ENCODE measurements at regions not wholly inside any gene's neighbourhood (a gene's known extent, or its start where the extent isn't known, plus 50 kb on each side); places are given as distances from the start of the nearest gene placed in this dataset.

- TF ChIP-seq CTCF (conservative IDR thresholded peaks at IDR 0.05; ENCODE audit: low read depth, low read length), result no peak
- H3K4me3 ChIP-seq (ENCODE audit: low read depth, low read length), result no peak overlapping the region
- DNase-seq (ENCODE audit: low read depth), result no peak
Observed at GRCh38 chr1:30484668-30485067, 238.7 kb downstream of the MATN1 start.

- TF ChIP-seq CTCF (conservative IDR thresholded peaks at IDR 0.05; ENCODE audit: low read depth, low read length), result no peak
- DNase-seq (ENCODE audit: low read depth), result no peak
- no peak overlapping the region for H3K4me3 ChIP-seq (ENCODE audit: low read depth, low read length)
Observed at GRCh38 chr1:30479575-30479974, 243.8 kb downstream of the MATN1 start.

GRCh38 chr1:30478799-30479563 lies 244.4 kb downstream of the MATN1 start:
- TF ChIP-seq CTCF (conservative IDR thresholded peaks at IDR 0.05; ENCODE audit: low read depth, low read length), result no peak
- DNase-seq (ENCODE audit: low read depth), result no peak
- H3K4me3 ChIP-seq (ENCODE audit: low read depth, low read length), result no peak overlapping the region

- no peak overlapping the region for H3K4me3 ChIP-seq (ENCODE audit: low read depth, low read length)
- TF ChIP-seq CTCF (conservative IDR thresholded peaks at IDR 0.05; ENCODE audit: low read depth, low read length), result no peak
- DNase-seq (ENCODE audit: low read depth), result no peak
Observed at GRCh38 chr1:30478283-30478682, 245.1 kb downstream of the MATN1 start.

GRCh38 chr1:30477588-30477987 lies 245.8 kb downstream of the MATN1 start:
- DNase-seq (ENCODE audit: low read depth), result no peak
- H3K4me3 ChIP-seq (ENCODE audit: low read depth, low read length), result no peak overlapping the region
- no peak for TF ChIP-seq CTCF (conservative IDR thresholded peaks at IDR 0.05; ENCODE audit: low read depth, low read length)

DNA sequence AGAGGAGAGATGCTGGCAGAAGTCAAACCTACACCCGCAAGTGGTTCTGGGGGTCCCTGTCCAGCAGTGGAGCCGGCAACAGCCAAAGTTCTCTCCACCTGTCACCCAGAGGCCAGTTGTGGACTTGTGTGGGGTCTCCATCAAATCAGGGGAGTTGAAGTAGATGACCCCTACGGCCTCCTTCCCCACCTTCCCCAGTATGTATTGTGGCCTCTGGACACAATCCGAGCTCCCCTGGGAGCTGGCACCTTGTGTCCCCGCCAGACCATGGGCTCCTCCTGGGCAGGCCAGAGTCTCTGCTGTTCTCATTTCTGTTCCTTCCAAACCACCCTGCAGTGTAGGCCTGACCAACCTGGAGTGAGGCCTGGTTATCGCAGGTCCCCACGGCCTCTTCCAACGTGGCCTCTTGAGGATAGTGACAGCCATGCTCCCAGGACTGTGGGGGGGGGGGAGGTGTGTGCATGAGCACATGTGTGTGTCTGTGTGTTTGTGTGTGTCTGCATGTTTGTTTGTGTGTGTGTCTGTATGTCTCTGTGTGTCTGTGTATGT lies 246.4 kb downstream of the MATN1 start:
- no peak overlapping the region for H3K4me3 ChIP-seq (ENCODE audit: low read depth, low read length)
- no peak for DNase-seq (ENCODE audit: low read depth)
- no peak for TF ChIP-seq CTCF (conservative IDR thresholded peaks at IDR 0.05; ENCODE audit: low read depth, low read length)

GRCh38 chr1:30476476-30476875 lies 246.9 kb downstream of the MATN1 start:
- no peak for DNase-seq (ENCODE audit: low read depth)
- TF ChIP-seq CTCF (conservative IDR thresholded peaks at IDR 0.05; ENCODE audit: low read depth, low read length), result no peak

More at GRCh38 chr1:30476476-30476875, 246.9 kb downstream of the MATN1 start:
- no peak overlapping the region for H3K4me3 ChIP-seq (ENCODE audit: low read depth, low read length)

Measured in choroid plexus epithelial cell (primary cell).